Astrocyte (in vitro differentiated cells and primary cell): ENCODE measurements at regions not wholly inside any gene's neighbourhood (a gene's known extent, or its start where the extent isn't known, plus 50 kb on each side); places are given as distances from the start of the nearest gene placed in this dataset.

Source experiments
- DNase-seq: peaks from one replicate; pipeline ENCODE4 v3.0.0-alpha.2; 2010; ENCODE audit warnings: low read depth
- FAIRE-seq: peaks from 2 replicates; lab custom pipeline; 2011; peaks lifted over from hg19 to GRCh38; lab: Jason Lieb, UNC
- H2AFZ ChIP-seq: 2 replicates; pipeline ENCODE4 v1.6.0; 2012; ENCODE audit warnings: low read depth, low read length, inconsistent platforms
- H3K27ac ChIP-seq: 2 replicates; pipeline ENCODE4 v1.5.1; 2011; ENCODE audit warnings: low read depth, low read length, inconsistent platforms
- H3K27me3 ChIP-seq: 2 replicates; pipeline ENCODE4 v1.6.0; 2011; ENCODE audit warnings: low read length, inconsistent platforms; ENCODE audit not compliant: insufficient read depth
- H3K36me3 ChIP-seq: 2 replicates; pipeline ENCODE4 v1.5.1; 2011; ENCODE audit warnings: low read length, inconsistent platforms; ENCODE audit not compliant: insufficient read depth
- H3K4me1 ChIP-seq: 2 replicates; pipeline ENCODE4 v1.5.1; 2011; ENCODE audit warnings: low read length, inconsistent platforms; ENCODE audit not compliant: insufficient read depth
- H3K4me2 ChIP-seq: 2 replicates; pipeline ENCODE4 v1.6.0; 2012; ENCODE audit warnings: low read length, inconsistent platforms
- H3K4me3 ChIP-seq: 2 replicates; pipeline ENCODE4 v1.5.1; 2011; ENCODE audit warnings: low read depth, mild to moderate bottlenecking, low read length, inconsistent platforms; ENCODE audit not compliant: insufficient read depth
- H3K79me2 ChIP-seq: 2 replicates; pipeline ENCODE4 v1.6.0; 2012; ENCODE audit warnings: mild to moderate bottlenecking, low read length, inconsistent platforms; ENCODE audit not compliant: insufficient read depth
- H3K9ac ChIP-seq: 2 replicates; pipeline ENCODE4 v1.6.0; 2012; ENCODE audit warnings: mild to moderate bottlenecking, low read length, inconsistent platforms
- H3K9me3 ChIP-seq: 2 replicates; pipeline ENCODE4 v1.5.1; 2012; ENCODE audit warnings: low read depth, mild to moderate bottlenecking, low read length, inconsistent platforms; ENCODE audit not compliant: insufficient read depth
- H4K20me1 ChIP-seq: 2 replicates; pipeline ENCODE4 v1.6.0; 2012; ENCODE audit warnings: low read length, inconsistent platforms; ENCODE audit not compliant: insufficient read depth
- H3K27ac Mint-ChIP-seq: one replicate; pipeline ENCODE4 v1.8.0; 2021; ENCODE audit warnings: mild to moderate bottlenecking, mixed read lengths; ENCODE audit not compliant: unreplicated experiment
- H3K27me3 Mint-ChIP-seq: one replicate; pipeline ENCODE4 v1.8.0; 2021; ENCODE audit warnings: low read depth, mixed read lengths; ENCODE audit not compliant: unreplicated experiment
- H3K36me3 Mint-ChIP-seq: one replicate; pipeline ENCODE4 v1.8.0; 2021; ENCODE audit warnings: low read depth, mixed read lengths; ENCODE audit not compliant: unreplicated experiment
- H3K4me1 Mint-ChIP-seq: one replicate; pipeline ENCODE4 v1.8.0; 2021; ENCODE audit warnings: low read depth, mixed read lengths; ENCODE audit not compliant: unreplicated experiment
- H3K4me3 Mint-ChIP-seq: one replicate; pipeline ENCODE4 v1.8.0; 2021; ENCODE audit warnings: mild to moderate bottlenecking, moderate library complexity, mixed read lengths; ENCODE audit not compliant: unreplicated experiment
- H3K9me3 Mint-ChIP-seq: one replicate; pipeline ENCODE4 v1.8.0; 2021; ENCODE audit warnings: mild to moderate bottlenecking, mixed read lengths; ENCODE audit not compliant: unreplicated experiment
- EZH2 ChIP-seq: IDR thresholded peaks from 2 replicates; pipeline ENCODE4 v1.6.1; 2012; ENCODE audit warnings: mild to moderate bottlenecking, low read length, inconsistent platforms; ENCODE audit not compliant: insufficient read depth
- TF ChIP-seq, protein P1 (sequence below): IDR thresholded peaks from 2 replicates; pipeline ENCODE4 v1.5.1; 2011; ENCODE audit warnings: low read depth, mild to moderate bottlenecking, inconsistent platforms, low read length, moderate library complexity; ENCODE audit not compliant: insufficient read depth

DNA sequence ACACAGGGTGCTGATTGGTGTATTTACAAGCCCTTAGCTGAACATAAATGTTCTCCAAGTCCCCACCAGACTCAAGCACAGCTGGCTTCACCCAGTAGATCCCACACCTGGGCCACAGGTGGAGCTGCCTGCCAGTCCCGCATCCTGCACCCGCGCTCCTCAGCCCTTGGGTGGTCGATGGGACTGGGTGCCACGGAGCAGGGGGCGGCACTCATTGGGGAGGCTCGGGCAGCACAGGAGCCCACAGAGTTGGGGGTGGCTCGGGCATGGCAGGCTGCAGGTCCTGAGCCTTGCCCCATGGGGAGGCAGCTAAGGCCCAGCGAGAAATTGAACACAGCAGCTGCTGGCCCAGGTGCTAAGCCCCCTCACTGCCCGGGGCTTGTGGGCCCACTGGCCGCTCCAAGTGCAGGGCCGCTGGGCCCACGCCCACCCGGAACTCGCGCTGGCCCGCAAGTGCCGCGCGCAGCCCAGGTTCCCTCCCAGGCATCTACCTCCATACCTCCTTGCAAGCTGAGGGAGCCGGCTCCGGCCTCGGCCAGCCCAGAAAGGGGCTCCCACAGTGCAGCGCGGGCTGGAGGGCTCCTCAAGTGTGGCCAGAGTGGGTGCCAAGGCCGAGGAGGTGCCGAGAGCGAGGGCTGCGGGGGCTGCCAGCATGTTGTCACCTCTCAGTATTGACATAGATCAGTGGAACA lies 442.7 kb downstream of the OCA2 start:
- no peaks in the 10 kb centered on the region for H3K36me3 Mint-ChIP-seq
- H3K27ac Mint-ChIP-seq = no peak overlapping the region
- H3K4me3 Mint-ChIP-seq = no peak overlapping the region
- Histone ChIP-seq H3K9me3 (no peaks in the 10 kb centered on the region), H3K9ac (no peak overlapping the region), H2AFZ (no peak overlapping the region), H3K4me1 (no peaks in the 10 kb centered on the region), H3K36me3 (no peaks in the 10 kb centered on the region), H3K27me3 (no peaks in the 10 kb centered on the region), H4K20me1 (no peaks in the 10 kb centered on the region), H3K27ac (no peak overlapping the region), H3K4me2 (no peak overlapping the region), H3K4me3 (no peak overlapping the region), H3K79me2 (no peaks in the 10 kb centered on the region)
- H3K9me3 Mint-ChIP-seq = peaks cover 4% of the 10 kb centered on the region
- H3K4me1 Mint-ChIP-seq = peaks cover 11% of the 10 kb centered on the region
- no peak for FAIRE-seq
- H3K27me3 Mint-ChIP-seq = peaks cover 2% of the 10 kb centered on the region
- DNase-seq = no peak
- no peak for TF ChIP-seq EZH2
- TF ChIP-seq, protein P1, sequence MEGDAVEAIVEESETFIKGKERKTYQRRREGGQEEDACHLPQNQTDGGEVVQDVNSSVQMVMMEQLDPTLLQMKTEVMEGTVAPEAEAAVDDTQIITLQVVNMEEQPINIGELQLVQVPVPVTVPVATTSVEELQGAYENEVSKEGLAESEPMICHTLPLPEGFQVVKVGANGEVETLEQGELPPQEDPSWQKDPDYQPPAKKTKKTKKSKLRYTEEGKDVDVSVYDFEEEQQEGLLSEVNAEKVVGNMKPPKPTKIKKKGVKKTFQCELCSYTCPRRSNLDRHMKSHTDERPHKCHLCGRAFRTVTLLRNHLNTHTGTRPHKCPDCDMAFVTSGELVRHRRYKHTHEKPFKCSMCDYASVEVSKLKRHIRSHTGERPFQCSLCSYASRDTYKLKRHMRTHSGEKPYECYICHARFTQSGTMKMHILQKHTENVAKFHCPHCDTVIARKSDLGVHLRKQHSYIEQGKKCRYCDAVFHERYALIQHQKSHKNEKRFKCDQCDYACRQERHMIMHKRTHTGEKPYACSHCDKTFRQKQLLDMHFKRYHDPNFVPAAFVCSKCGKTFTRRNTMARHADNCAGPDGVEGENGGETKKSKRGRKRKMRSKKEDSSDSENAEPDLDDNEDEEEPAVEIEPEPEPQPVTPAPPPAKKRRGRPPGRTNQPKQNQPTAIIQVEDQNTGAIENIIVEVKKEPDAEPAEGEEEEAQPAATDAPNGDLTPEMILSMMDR = no peak

GRCh38 chr15:27655056-27655455 lies 444.1 kb downstream of the OCA2 start:
- H3K27ac ChIP-seq = no peak overlapping the region
- no peak for TF ChIP-seq EZH2
- TF ChIP-seq, protein P1 = no peak
- no peaks in the 10 kb centered on the region for H3K9me3 ChIP-seq
- no peaks in the 10 kb centered on the region for H3K27me3 ChIP-seq
- Mint-ChIP-seq H3K4me3 (no peak overlapping the region), H3K9me3 (peaks cover 2% of the 10 kb centered on the region), H3K27ac (no peak overlapping the region), H3K36me3 (no peaks in the 10 kb centered on the region), H3K4me1 (no peaks in the 10 kb centered on the region), H3K27me3 (peaks cover 2% of the 10 kb centered on the region)
- DNase-seq = no peak
- no peak overlapping the region for H2AFZ ChIP-seq
- H3K4me2 ChIP-seq = no peak overlapping the region
- no peak overlapping the region for H3K9ac ChIP-seq
- H3K79me2 ChIP-seq = no peaks in the 10 kb centered on the region
- no peaks in the 10 kb centered on the region for H3K36me3 ChIP-seq
- H4K20me1 ChIP-seq = no peaks in the 10 kb centered on the region
- H3K4me1 ChIP-seq = no peaks in the 10 kb centered on the region
- H3K4me3 ChIP-seq = no peak overlapping the region
- no peak for FAIRE-seq

- Mint-ChIP-seq H3K9me3 (peaks cover 2% of the 10 kb centered on the region), H3K36me3 (no peaks in the 10 kb centered on the region), H3K27ac (no peak overlapping the region), H3K4me1 (no peaks in the 10 kb centered on the region), H3K4me3 (no peak overlapping the region), H3K27me3 (peaks cover 2% of the 10 kb centered on the region)
- FAIRE-seq (no peak), DNase-seq (no peak)
- no peaks in the 10 kb centered on the region for H3K9me3 ChIP-seq
- H3K79me2 ChIP-seq = no peaks in the 10 kb centered on the region
- no peak overlapping the region for H2AFZ ChIP-seq
- no peaks in the 10 kb centered on the region for H3K27me3 ChIP-seq
- no peak overlapping the region for H3K27ac ChIP-seq
- H4K20me1 ChIP-seq = no peaks in the 10 kb centered on the region
- no peak overlapping the region for H3K4me2 ChIP-seq
- TF ChIP-seq, protein P1 = no peak
- TF ChIP-seq EZH2 = no peak
- H3K4me1 ChIP-seq = no peaks in the 10 kb centered on the region
- H3K36me3 ChIP-seq = no peaks in the 10 kb centered on the region
- no peak overlapping the region for H3K9ac ChIP-seq
- no peak overlapping the region for H3K4me3 ChIP-seq
Observed at GRCh38 chr15:27650244-27650643, 448.9 kb downstream of the OCA2 start.
